GM18858 (cell line): ENCODE measurements at regions not wholly inside any gene's neighbourhood (a gene's known extent, or its start where the extent isn't known, plus 50 kb on each side); places are given as distances from the start of the nearest gene placed in this dataset.
"Not testable (repeated sequence)": the region's sequence is repeated elsewhere in the genome, so short reads cannot be mapped to it uniquely, and the experiment has no call there.

Experiments
- ATAC-seq: cut with Tn5 transposase; IDR thresholded peaks from one replicate; pipeline ENCODE4 v1.9.1; 2021; ENCODE audit not compliant: unreplicated experiment

GRCh38 chr7:142698429-142698828, 50.8 kb upstream of the PRSS1 start:
- no peak for ATAC-seq

- no peak for ATAC-seq
Observed at GRCh38 chr7:142697270-142697669, 52.0 kb upstream of the PRSS1 start.

- ATAC-seq, result no peak
Observed at GRCh38 chr7:142696456-142697179, 52.7 kb upstream of the PRSS1 start.

GRCh38 chr7:142693911-142694310, 55.4 kb upstream of the PRSS1 start:
- ATAC-seq, result no peak

GRCh38 chr7:142690554-142691182, 58.6 kb upstream of the PRSS1 start:
- no peak for ATAC-seq

GRCh38 chr7:142689439-142690120, 59.7 kb upstream of the PRSS1 start:
- no peak for ATAC-seq

GRCh38 chr7:142685877-142686508, 63.3 kb upstream of the PRSS1 start:
- ATAC-seq, result no peak

- ATAC-seq, result no peak
Observed at GRCh38 chr7:142681314-142682092, 67.8 kb upstream of the PRSS1 start.

GRCh38 chr7:142671506-142671905, 77.8 kb upstream of the PRSS1 start:
- no peak for ATAC-seq

- ATAC-seq, result no peak
Observed at GRCh38 chr7:142670511-142670910, 78.8 kb upstream of the PRSS1 start.

GRCh38 chr7:142669074-142669654, 80.1 kb upstream of the PRSS1 start:
- ATAC-seq, result no peak

GRCh38 chr7:142668495-142668894, 80.8 kb upstream of the PRSS1 start:
- ATAC-seq, result no peak

- no peak for ATAC-seq
Observed at GRCh38 chr7:142657376-142657775, 91.9 kb upstream of the PRSS1 start.

GRCh38 chr7:142654398-142654797, 94.9 kb upstream of the PRSS1 start:
- ATAC-seq, result no peak

GRCh38 chr7:142647749-142648148, 101.5 kb upstream of the PRSS1 start:
- ATAC-seq, result peak; percentile 55

- no peak for ATAC-seq
Observed at GRCh38 chr7:142646386-142647140, 102.7 kb upstream of the PRSS1 start.

- ATAC-seq, result no peak
Observed at GRCh38 chr7:142645777-142646176, 103.5 kb upstream of the PRSS1 start.

GRCh38 chr7:142642316-142642715, 107.0 kb upstream of the PRSS1 start:
- no peak for ATAC-seq

- ATAC-seq, result not testable (repeated sequence)
Observed at GRCh38 chr7:142641252-142641651, 108.0 kb upstream of the PRSS1 start.

GRCh38 chr7:142638581-142638980, 110.7 kb upstream of the PRSS1 start:
- ATAC-seq, result no peak
